Body of pancreas (tissue), 4 donors: ENCODE measurements at regions not wholly inside any gene's neighbourhood (a gene's known extent, or its start where the extent isn't known, plus 50 kb on each side); places are given as distances from the start of the nearest gene placed in this dataset.

ENCODE experiments used
- ATAC-seq: fragments of 150-250 bp; one replicate; pipeline ENCODE4 v1.9.1; 2016
- DNase-seq, 4 donors: peaks; one replicate each; pipeline ENCODE4 v3.0.0-alpha.2; 2019
- H3K27ac ChIP-seq, 4 donors: fragments of 200-600 bp; sonication (generic); 1 replicate in 3 of 4; 2 replicates in 1 of 4; pipeline versions ENCODE4 v1.5.1 to v1.6.1; 2016 to 2019; ENCODE audit warnings: mild to moderate bottlenecking in 1 of 4, mixed read lengths in 1 of 4, moderate library complexity in 1 of 4
- H3K27me3 ChIP-seq, 2 donors: fragments of 200-600 bp; sonication (generic); one replicate each; pipeline ENCODE4 v1.6.0; 2016; ENCODE audit warnings: mild to moderate bottlenecking in 1 of 2
- H3K36me3 ChIP-seq, 2 donors: fragments of 200-600 bp; sonication (generic); replicated peaks in 1 of 2; 2 replicates each; pipeline ENCODE4 v1.5.1; 2016; ENCODE audit warnings: low read depth in 2 of 2; ENCODE audit not compliant: insufficient read depth in 1 of 2
- H3K4me1 ChIP-seq: fragments of 200-600 bp; sonication (generic); one replicate; pipeline ENCODE4 v1.6.0; 2016
- H3K4me3 ChIP-seq, 2 donors: fragments of 200-600 bp; sonication (generic); 1 replicate in 1 of 2; 2 replicates in 1 of 2; pipeline ENCODE4 v1.5.1; 2016 to 2019
- H3K9me3 ChIP-seq, 3 donors: fragments of 200-600 bp; sonication (generic); 1 replicate in 2 of 3; 2 replicates in 1 of 3; pipeline ENCODE4 v1.5.1; 2016
- POLR2A ChIP-seq, 3 donors: fragments of 450-650 bp; IDR thresholded peaks; one replicate each; pipeline ENCODE4 v1.6.1; 2016; ENCODE audit warnings: antibody characterized with exemption in 3 of 3, mild to moderate bottlenecking in 2 of 3
- WGBS, 2 donors: methylation state at CpG; one replicate each; pipeline ENCODE4 v1.1.5; 2017; 5-methylcytosine and 5-hydroxymethylcytosine counted together
- intact Hi-C: fragments of 100-400 bp; cut with DNase I; formaldehyde crosslinking; loops from one replicate; pipeline ENCODE4 v1.15.1; 2023
- TF ChIP-seq, protein P1 (sequence below), 7 experiments: fragments of 450-650 bp in 4 of 7; fragments of 200-600 bp in 3 of 7; sonication (generic) in 3 of 7; IDR thresholded peaks; one replicate each; pipeline ENCODE4 v1.5.1; 2016 to 2019; ENCODE audit warnings: antibody characterized with exemption in 7 of 7

DNA sequence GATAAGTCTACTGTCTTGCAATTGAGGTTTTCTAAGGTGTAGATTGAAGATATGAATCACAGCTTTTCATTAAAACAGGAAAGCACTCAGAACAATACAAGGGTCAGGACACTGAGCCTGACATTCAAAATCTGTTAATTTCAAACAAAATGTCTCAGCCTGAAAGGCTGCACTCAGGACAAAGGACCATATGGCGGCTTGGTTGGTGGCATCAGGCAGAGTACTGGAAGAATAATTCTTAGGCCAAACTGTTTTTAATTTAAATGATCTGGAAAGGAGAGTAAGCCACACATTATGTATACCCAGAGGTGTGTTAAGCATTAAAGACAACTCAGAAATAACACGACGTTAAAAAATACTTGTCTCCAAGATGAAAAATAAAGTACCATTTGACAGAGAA is 85.9 kb downstream of the SKA1 start:
- no peak overlapping the region for H3K27ac ChIP-seq
- no peaks in the 10 kb centered on the region for H3K36me3 ChIP-seq
- intact Hi-C loops = no loop called here
- WGBS, 2 donors = 90 to 95% methylated on average over 3 of the region's 3 CpGs
- ATAC-seq (no peak), DNase-seq (no peak)
- H3K4me1 ChIP-seq = no peaks in the 10 kb centered on the region
- no peak for TF ChIP-seq POLR2A (IDR thresholded peaks at IDR 0.05)
- TF ChIP-seq, protein P1, sequence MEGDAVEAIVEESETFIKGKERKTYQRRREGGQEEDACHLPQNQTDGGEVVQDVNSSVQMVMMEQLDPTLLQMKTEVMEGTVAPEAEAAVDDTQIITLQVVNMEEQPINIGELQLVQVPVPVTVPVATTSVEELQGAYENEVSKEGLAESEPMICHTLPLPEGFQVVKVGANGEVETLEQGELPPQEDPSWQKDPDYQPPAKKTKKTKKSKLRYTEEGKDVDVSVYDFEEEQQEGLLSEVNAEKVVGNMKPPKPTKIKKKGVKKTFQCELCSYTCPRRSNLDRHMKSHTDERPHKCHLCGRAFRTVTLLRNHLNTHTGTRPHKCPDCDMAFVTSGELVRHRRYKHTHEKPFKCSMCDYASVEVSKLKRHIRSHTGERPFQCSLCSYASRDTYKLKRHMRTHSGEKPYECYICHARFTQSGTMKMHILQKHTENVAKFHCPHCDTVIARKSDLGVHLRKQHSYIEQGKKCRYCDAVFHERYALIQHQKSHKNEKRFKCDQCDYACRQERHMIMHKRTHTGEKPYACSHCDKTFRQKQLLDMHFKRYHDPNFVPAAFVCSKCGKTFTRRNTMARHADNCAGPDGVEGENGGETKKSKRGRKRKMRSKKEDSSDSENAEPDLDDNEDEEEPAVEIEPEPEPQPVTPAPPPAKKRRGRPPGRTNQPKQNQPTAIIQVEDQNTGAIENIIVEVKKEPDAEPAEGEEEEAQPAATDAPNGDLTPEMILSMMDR (IDR thresholded peaks at IDR 0.05) = no peak
- H3K9me3 ChIP-seq = no peaks in the 10 kb centered on the region
- H3K27me3 ChIP-seq = no peaks in the 10 kb centered on the region
- no peak overlapping the region for H3K4me3 ChIP-seq

- H3K4me1 ChIP-seq = no peaks in the 10 kb centered on the region
- no peaks in the 10 kb centered on the region for H3K9me3 ChIP-seq
- TF ChIP-seq, protein P1 (IDR thresholded peaks at IDR 0.05) = no peak
- no peak for TF ChIP-seq POLR2A (IDR thresholded peaks at IDR 0.05)
- intact Hi-C loops = no loop called here
- H3K27me3 ChIP-seq = no peaks in the 10 kb centered on the region
- ATAC-seq (no peak), DNase-seq (no peak)
- H3K27ac ChIP-seq = no peak overlapping the region
- H3K4me3 ChIP-seq = no peak overlapping the region
- no peaks in the 10 kb centered on the region for H3K36me3 ChIP-seq
These were observed 86.4 kb downstream of the SKA1 start for GRCh38 chr18:50461251-50461650.

GRCh38 chr18:50465211-50466153 is 90.6 kb downstream of the SKA1 start:
- WGBS, 2 donors = 79 to 85% methylated on average over 7 of the region's 7 CpGs
- H3K4me3 ChIP-seq = no peak overlapping the region
- no peak overlapping the region for H3K27ac ChIP-seq
- no peaks in the 10 kb centered on the region for H3K4me1 ChIP-seq
- no peaks in the 10 kb centered on the region for H3K36me3 ChIP-seq
- intact Hi-C loops = no loop called here
- no peaks in the 10 kb centered on the region for H3K27me3 ChIP-seq
- DNase-seq = no peak
- no peak for ATAC-seq
- TF ChIP-seq POLR2A (IDR thresholded peaks at IDR 0.05) = no peak
- TF ChIP-seq, protein P1 (IDR thresholded peaks at IDR 0.05) = no peak
- no peaks in the 10 kb centered on the region for H3K9me3 ChIP-seq

DNA sequence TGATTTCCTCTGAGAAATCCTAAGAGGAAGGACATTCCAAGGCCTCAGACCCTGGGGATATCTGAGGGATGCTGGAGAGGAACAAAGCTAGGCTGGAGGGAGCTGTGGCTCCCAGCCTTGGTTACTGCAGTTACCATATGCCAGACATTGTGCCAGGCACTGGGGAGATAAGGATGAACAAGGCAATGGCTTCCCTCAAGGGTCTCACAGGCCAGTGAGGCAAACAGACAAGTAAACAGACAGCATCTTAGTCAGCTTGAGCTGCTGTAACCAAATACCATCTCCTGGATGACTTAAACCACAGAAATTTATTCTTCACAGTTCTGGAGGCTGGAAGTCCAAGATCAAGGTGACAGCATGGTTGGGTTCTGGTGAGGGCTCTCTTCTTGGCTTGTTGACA is 91.8 kb downstream of the SKA1 start:
- no peaks in the 10 kb centered on the region for H3K4me1 ChIP-seq
- H3K4me3 ChIP-seq = no peak overlapping the region
- no peaks in the 10 kb centered on the region for H3K27me3 ChIP-seq
- DNase-seq = no peak
- no peak overlapping the region for H3K27ac ChIP-seq
- intact Hi-C loops = no loop called here
- no peaks in the 10 kb centered on the region for H3K9me3 ChIP-seq
- no peak for ATAC-seq
- H3K36me3 ChIP-seq = no peaks in the 10 kb centered on the region
- TF ChIP-seq, protein P1 (IDR thresholded peaks at IDR 0.05) = no peak
- TF ChIP-seq POLR2A (IDR thresholded peaks at IDR 0.05) = no peak

GRCh38 chr18:50468807-50469206 is 91.1 kb upstream of the MAPK4 start:
- ATAC-seq = no peak
- WGBS, 2 donors = 57 to 89% methylated on average over 2 of the region's 2 CpGs

More at GRCh38 chr18:50468807-50469206, 91.1 kb upstream of the MAPK4 start:
- no peak for TF ChIP-seq POLR2A (IDR thresholded peaks at IDR 0.05)
- TF ChIP-seq, protein P1 (IDR thresholded peaks at IDR 0.05) = no peak
- intact Hi-C loops = no loop called here
- DNase-seq = no peak
- Histone ChIP-seq H3K4me3 (no peak overlapping the region), H3K27ac (no peak overlapping the region), H3K36me3 (no peaks in the 10 kb centered on the region), H3K9me3 (no peaks in the 10 kb centered on the region), H3K4me1 (no peaks in the 10 kb centered on the region), H3K27me3 (no peaks in the 10 kb centered on the region)
